GM18519 (cell line): ENCODE measurements at regions not wholly inside any gene's neighbourhood (a gene's known extent, or its start where the extent isn't known, plus 50 kb on each side); places are given as distances from the start of the nearest gene placed in this dataset.

ENCODE experiments used
- ATAC-seq: cut with Tn5 transposase; IDR thresholded peaks from one replicate; pipeline ENCODE4 v1.9.1; 2021; ENCODE audit warnings: mild to moderate bottlenecking, moderate library complexity; ENCODE audit not compliant: unreplicated experiment, low FRiP score

GRCh38 chr20:24789877-24790276, 159.2 kb upstream of the CST7 start:
- ATAC-seq = no peak

- ATAC-seq = no peak
These were observed 158.3 kb upstream of the CST7 start for GRCh38 chr20:24790746-24791283.

DNA sequence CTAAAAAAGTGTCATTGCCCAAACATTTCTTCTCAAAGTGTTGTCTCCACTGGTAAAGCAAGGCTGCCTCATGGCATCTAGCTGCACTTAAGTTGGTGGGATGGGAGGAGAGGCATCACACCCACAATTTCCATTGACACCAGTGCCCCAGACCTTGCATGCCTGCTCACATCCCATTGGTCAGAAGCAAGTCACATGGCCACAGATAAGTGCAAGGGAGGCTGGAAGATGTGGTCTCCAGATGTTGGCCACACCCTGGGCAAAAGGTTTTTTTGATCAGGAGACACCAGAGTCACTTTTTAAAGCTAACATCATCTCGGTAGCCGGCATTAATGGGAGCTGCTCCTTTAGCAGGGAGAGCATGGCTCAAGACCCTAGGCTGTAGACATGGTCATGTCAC, 157.1 kb upstream of the CST7 start:
- no peak for ATAC-seq

DNA sequence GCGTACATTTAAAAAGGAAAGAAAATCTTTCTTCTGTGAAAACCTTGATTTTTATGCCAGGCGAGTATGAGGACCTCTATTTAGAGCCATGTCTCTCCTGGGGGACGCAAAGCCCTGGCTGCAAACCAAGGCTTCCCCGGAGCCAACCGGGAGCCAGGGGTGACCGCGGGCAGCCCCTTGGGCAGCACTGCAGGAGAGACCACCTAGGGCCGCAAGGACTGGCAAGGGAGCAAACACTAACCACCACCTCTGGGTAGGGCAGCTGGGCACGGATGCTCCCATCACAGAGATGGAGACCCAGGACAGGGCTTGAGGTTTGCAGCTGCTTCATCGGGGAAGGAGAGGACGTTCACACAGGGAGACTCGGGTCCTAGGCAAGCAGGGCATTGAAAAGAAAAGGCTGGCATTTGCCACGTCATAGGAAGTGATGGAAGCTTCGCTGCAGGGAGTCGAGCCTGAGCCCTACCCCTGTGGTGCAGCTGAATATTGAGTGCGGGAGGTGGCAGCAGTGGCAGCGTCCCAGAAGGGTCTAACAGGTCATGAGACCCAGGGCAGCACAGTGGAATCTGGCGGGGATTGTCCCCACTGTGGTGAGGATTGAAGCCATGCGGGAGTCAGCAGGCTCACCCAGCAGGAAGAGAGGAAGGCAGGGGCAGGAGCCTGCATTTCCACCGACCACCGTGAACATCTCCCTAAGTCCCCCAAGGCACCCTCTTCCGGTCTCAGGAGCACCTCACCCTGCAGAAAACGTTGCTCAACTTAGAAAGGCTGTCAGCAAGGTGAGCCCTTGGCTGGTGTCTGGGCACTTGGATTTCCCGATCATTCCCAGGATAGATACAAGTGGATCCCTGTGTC, 156.2 kb upstream of the CST7 start:
- ATAC-seq = no peak

DNA sequence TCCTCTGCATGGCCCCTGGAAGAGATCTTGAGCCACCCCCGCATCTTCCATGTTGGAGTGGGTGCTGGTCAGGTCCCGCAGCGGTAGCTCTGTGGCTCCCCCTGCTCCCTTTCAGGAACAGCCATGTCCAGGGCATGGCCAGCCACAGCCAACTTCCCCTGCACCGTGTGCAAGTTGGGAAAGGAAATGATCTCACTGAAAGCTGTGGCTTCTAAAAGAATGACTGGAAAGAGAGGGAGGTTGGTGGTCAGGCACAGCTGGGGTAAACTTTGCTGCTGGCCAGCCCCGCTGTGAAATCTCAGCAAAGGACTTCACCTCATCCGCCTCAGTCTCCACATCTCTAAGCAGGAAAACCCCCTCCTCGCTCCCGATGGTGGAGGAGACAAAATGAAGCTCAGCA, 153.6 kb upstream of the CST7 start:
- ATAC-seq = no peak

- ATAC-seq = no peak
These were observed 152.8 kb upstream of the CST7 start for GRCh38 chr20:24796236-24796635.

- ATAC-seq = no peak
These were observed 152.0 kb upstream of the CST7 start for GRCh38 chr20:24797113-24797512.

GRCh38 chr20:24797745-24798655, 151.1 kb upstream of the CST7 start:
- no peak for ATAC-seq

- ATAC-seq = no peak
These were observed 150.0 kb upstream of the CST7 start for GRCh38 chr20:24798930-24799705.

- ATAC-seq = no peak
These were observed 149.0 kb upstream of the CST7 start for GRCh38 chr20:24799971-24800580.

DNA sequence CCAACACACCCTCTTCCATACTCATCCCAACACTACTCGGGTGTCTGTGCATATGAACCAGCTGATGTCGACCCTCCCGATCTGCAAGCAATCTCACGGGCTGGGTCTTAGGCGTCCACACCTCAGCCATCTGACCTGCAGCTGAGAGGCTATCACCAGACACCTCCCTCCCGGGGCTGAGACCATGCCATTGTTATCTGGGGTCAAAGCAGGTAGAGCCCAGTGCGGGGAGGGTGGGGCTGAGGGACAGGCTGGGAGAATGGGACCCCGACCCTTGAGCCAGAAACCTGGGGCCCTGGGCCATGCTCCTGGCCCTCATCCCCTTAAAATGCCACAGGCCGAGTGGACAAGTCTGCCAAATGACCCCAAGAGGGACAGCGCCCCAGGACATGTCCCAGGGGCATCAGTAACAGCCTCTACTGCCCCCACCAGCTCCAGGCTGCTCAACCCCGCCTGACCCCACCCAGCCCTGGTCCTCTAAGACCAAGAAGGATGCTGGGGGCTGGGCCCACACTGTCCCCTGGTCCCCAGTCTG, 146.7 kb upstream of the CST7 start:
- ATAC-seq = no peak

- ATAC-seq = no peak
These were observed 144.4 kb upstream of the CST7 start for GRCh38 chr20:24804481-24805206.

- ATAC-seq = no peak
These were observed 143.4 kb upstream of the CST7 start for GRCh38 chr20:24805456-24806238.

GRCh38 chr20:24806705-24807676, 142.1 kb upstream of the CST7 start:
- ATAC-seq = no peak

DNA sequence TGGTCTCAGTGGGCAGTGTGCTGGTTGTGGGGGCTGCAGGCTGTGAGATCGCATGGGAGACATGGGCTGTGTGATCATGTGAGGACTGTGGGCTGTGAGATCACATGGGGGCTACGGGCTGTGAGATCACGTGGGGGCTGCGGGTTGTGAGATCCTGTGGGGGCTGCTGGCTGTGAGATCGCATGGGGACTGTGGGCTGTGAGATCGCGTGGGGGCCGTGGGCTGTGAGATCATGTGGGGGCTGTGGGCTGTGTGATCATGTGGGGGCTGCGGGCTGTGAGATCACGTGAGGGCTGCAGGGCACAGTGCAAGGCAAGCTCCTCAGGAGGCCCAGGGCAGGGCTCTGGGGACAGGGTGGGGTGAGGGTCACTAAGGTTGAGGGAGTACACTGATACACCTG, 140.5 kb upstream of the CST7 start:
- no peak for ATAC-seq

GRCh38 chr20:24809606-24810005, 139.5 kb upstream of the CST7 start:
- no peak for ATAC-seq

DNA sequence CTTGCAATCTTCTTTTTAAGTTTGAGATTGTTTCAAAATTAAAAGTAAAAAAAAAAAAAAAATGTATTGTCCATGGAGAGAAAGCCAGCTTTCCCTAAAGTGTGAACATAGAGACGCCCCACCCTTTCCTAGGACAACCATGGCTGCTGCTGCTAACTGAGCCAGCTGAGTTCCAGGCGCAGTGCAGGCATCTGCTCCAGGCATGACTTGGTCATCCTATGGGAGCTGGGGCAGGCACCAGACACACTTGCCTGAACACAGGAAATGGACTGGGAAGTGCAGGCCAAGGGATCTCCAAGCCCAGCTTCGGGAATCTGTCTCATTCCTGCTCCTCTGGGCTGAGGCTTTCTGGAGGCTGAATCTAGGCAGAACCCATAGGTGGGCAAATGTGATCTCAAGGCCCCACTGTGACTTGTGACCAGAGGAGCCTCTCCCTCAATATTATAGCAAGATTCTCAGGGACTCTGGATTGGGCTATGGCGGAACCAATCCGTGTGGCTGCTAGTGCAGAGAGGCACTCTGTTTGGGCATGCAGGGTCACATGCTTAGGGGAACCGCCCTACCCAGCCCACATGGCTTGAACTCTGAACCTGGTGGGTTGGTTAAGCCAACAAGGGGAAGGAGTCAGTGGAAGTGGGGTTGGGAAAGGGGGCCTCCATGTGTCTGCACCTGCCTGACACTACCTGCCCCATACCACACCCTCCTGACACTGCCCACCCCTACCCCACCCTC, 138.2 kb upstream of the CST7 start:
- ATAC-seq = no peak
